ENCODE measurements at regions not wholly inside any gene's neighbourhood (a gene's known extent, or its start where the extent isn't known, plus 50 kb on each side); places are given as distances from the start of the nearest gene placed in this dataset.

DNA sequence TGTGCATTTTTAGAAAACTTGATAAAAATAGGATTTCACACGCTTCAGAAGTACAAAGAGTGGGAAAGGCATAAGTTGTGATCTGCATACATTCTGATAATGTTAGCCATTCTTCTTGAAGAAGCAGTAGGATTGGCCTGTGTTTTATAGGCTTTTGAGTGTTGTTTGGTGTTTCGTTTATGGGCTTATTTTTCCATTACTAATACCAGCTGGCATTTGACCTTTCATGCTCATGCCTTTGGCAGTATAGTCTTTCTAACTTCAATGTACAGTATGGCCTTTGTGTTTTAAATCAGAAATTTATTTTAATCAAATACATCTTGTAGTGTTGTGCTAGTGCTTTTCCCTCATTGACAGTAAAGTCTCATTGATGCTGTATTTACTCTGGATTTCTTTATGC lies 51.5 kb upstream of the SLC4A4 start:
- DNase-seq = no peak

DNA sequence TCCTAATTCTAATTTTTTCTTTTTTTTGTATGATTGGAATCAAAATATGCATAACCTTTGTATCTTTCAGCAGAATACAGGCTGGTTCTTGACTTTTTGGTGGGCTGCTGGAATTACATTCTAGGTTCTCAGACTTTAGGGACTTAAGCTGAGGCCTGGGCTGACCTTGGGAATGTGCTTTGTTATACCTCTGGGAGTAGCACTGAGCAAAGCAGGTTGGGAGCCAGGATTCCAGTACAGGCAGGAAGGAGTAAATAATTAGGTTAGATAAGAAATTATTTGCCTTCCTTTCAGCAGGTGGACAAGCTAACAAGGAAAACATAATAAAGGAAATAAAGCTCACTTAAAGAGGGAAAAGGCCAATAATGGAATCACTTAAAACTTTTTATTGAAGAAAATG lies 49.9 kb upstream of the SLC4A4 start:
- DNase-seq = no peak

Measured in RPMI8226 (cell line).